GM18870 (cell line): ENCODE measurements at regions not wholly inside any gene's neighbourhood (a gene's known extent, or its start where the extent isn't known, plus 50 kb on each side); places are given as distances from the start of the nearest gene placed in this dataset.
"Not testable (repeated sequence)": the region's sequence is repeated elsewhere in the genome, so short reads cannot be mapped to it uniquely, and the experiment has no call there.

ENCODE experiments used
- ATAC-seq: cut with Tn5 transposase; IDR thresholded peaks from one replicate; pipeline ENCODE4 v1.9.1; 2021; ENCODE audit warnings: moderate library complexity; ENCODE audit not compliant: unreplicated experiment

DNA sequence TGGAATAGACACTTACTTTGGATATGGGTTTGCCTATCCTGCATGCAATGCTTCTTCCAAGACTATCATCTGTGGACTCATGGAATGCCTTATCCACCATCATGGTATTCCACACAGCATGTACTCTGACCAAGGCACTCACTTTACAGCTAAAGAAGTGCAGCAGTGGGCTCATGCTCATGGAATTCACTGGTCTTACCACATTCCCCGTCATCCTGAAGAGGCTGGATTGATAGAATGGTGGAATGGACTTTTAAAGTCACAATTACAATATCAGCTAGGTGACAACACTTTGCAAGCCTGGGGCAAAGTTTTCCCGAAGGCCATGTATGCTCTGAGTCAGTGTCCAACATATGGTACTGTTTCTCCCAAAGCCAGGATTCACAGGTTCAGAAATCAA, 199.1 kb downstream of the GJA1 start:
- not testable (repeated sequence) for ATAC-seq

DNA sequence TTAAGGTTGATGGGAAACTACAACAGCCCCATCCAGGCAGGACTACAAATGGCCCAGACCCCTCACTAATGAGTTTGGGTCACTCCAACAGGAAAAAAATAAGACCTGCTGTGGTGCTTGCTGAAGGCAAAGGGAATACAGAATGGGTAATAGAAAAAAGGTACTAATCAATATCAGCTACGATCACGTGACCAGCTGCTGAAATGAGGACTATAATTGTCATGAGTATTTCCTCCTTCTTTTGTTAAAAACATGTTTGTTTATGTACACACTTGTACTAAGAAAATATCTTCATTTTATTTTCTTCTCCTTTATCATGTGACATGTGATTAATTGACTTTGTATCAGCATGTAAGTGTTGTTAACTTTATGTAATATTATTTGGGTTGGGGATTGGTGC, 199.9 kb downstream of the GJA1 start:
- ATAC-seq: no peak

DNA sequence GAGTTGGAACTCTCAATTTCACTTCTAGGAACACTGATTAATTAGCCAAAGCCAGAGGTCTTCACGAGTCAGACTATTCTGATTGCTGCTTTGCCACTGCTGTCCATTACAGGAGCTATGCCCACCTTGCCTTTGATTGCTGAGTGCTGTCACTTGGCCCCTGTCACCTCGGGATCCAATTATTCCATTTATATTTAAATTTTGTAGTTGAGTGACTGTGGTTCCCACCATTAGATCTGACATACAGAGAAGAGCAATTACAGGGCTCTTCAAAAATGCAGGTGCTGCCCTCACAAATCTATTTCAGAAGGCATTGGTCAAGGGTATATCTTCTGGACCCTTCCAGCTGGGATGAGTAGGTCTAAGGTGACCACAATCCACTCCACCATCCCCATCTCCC, 200.8 kb downstream of the GJA1 start:
- not testable (repeated sequence) for ATAC-seq

DNA sequence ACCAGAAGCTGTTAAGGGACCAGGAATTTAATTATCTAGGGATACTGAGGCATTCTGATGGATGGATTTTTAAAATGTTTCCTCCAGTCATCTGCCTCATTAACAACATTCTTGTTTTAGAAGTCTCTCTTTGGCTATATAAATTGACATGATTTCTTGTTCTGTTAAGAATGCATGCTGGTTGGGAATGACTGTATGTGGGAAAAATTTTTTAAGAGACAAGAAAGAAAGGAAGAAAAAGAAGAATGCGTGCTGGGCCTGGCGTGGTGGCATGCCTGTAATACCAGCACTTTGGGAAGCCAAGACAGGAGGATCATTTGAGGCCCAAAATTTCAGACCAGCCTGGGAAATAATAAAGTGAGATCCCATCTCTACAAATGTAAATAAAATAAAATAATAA, 203.6 kb downstream of the GJA1 start:
- ATAC-seq: no peak

DNA sequence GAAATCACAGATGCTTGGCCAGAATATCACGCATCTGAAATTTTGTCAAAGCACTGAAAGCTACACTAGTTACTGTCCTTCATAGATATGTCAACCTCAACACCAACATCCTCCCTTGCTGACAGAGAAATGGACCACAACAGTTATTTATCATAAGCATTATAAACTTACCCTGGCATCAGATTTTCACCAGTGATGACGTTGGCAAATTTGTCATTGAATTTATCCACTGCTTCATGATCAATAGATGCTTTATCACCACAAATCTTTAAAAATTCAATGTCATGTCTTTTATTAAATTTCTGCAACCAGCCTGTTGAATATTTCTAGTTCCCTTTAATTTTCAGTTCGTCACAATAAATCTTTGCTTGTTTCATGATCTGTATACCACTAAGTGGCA, 205.7 kb downstream of the GJA1 start:
- ATAC-seq: no peak

DNA sequence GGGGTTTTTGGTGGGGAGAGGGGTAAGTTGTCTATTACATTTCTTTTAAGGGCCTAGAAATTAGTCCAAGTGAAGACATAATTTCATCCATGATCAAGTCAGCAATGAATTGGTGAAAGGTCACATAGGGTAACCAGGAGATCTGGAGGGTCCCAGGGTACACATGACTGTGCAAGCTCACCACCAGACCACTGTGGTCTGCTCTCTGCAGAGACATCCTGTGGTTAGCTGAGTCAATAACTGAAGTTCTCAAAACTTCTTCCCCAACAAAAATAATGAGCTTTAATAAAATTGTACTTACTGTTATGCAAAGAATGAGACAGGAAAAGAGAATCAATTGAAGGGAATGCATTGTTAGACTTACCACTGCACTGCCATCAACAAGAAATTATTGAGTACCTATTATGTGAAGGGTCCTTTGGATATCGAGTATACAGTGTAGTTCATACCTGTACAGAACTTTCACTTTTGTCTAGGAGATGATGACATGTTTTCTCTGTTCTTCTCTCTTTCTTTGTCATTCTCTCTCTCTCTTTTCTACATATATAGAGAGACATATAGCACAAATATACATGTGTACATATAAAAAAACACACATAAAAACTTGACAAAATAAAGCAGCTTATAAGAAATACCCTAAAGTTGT, 209.8 kb downstream of the GJA1 start:
- no peak for ATAC-seq

DNA sequence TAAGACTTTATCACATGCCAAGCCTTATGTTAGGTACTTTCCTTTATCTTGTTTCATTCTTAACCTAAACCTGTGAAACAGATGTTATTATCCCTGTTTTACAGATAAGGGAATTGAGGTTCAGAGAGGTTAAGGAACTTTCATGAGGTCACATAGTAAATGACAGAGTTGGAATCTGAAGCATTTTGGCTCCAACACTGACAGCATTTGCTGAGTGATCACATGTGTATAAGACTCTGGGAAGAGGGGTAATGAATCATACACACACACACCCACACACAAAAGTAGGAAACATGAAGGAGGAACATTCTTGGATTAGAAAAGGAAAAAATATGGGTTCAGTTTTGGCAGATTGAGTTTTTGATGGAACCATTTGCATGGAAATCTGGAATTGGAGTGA, 212.5 kb downstream of the GJA1 start:
- no peak for ATAC-seq

DNA sequence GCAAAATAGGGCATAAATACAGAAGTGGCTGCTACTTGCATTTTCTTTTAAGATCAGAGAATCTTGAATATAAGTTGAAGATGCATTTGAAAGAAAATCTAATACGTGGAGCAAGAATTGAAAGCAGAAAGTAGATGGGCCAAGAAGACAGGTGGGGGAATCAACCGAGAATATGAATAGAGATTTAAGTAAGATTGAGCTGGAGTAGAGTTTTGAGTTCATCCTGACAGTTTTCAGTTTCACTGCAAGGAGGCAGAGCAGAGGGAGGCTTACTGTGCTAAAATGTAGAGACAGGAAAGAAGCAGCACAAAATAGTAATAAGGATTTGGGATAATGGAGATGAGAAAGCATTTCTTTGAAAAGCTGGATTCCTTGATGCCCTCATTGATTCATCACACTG, 214.5 kb downstream of the GJA1 start:
- ATAC-seq: no peak

DNA sequence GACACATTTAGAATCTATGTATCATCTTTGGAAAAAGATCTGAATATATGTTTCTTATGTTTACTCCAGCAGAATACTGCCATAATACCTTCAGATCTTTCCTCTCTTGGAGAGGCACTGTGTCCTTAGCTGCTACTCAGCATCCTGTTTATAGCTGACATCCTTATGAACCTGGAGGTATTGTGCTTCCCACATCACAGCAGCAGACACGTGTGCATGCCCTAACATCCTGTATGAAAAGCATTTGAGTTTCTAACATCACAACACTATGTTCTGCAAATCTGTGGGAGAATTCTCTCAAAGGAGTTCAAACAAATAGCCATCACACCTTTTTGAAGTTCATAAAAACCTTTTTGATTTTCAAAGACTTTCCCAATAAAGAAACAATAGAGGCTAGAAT, 216.0 kb downstream of the GJA1 start:
- ATAC-seq: no peak

DNA sequence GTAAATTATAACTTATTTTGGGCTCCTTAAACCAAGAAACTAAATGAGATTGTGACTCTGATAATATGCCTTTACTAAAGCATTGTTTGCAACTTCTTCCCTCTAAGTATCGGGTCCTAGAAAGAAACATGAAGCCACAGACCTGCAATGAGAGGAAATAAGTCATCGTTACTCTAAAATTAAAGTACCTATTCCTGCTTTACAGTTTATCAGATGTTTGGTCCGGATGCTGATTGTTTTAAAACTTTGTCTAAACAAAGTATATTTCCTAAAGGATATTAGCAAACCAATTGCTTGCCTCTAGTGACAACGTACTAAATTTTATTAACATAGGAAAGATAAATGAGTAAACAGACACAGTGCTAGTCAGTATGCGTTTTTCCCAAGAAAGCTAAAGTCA, 216.8 kb downstream of the GJA1 start:
- no peak for ATAC-seq

DNA sequence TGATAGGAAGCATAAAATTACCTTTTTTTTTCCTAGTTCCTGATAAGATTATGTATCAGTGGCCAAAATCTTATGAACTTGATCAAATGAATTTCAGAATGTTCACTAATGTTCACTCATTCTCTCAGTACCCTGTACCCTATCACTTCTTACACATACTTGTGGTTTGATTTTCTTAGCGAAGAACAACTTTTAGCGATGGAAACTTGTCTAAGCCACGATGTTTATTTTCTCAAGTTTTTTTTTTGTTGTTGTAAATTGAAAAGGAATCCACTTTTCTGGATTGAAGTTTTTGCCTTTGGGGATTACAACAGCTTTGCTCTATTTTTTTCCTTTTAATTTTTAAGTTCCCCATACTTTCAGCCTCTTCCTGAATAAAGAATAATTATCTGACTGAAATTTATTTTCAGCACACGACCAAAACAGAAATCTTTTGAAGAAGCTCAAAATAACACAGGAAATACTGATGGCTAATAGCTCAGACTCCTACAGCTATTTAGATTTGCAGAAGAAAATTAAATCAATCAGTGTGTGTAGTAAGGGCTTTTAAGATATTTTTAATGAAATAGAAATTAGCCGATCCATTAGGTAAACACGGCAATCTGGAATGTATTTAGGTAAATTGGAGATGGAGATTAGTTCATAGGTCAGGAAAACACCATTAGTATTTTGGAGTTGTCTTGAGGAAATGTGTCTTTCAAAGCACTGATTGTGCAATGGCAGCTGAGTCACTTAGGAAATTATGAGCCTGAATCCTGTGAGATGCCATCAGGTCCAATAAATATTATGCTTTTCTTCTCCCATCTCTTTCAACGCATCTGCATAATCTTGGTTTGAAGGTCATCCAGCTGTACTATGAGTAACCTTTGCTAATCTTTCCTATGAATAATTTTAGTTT, 217.5 kb downstream of the GJA1 start:
- no peak for ATAC-seq

DNA sequence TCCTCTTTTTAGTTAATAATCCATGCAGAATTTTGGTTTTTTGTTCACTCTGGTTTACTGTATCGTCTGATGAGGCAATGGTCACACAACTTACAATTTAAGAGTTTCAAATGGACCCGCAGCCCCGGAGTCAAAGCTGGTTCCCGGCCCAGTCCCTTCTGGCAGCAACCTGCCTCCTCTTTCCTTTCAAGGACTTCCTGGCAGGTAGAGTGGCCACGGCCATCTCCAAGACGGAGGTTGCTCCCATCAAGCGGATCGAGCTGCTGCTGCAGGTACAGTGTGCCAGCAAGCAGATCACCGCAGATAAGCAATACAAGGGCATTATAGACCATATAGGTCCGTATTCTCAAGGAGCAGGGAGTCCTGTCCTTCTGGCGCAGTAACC, 218.2 kb downstream of the GJA1 start:
- no peak for ATAC-seq

DNA sequence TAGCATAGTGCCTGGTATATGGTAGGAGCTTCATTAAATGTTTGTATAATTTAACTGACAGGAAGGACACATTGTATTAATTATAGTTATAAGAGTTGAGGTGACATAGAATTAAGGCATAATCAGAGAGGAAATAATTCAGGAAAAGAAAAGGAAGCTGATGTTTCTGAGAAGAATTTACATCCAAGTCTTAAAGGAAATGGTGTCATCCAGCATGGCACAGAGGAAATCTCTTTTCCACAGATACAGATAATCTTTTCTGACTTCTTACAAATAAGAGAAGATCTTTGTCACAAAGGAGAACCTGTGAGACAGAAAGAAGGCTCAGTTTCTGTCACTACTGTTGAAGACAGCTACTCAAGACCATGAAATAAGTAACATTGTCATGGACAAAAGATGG, 222.5 kb downstream of the GJA1 start:
- no peak for ATAC-seq

DNA sequence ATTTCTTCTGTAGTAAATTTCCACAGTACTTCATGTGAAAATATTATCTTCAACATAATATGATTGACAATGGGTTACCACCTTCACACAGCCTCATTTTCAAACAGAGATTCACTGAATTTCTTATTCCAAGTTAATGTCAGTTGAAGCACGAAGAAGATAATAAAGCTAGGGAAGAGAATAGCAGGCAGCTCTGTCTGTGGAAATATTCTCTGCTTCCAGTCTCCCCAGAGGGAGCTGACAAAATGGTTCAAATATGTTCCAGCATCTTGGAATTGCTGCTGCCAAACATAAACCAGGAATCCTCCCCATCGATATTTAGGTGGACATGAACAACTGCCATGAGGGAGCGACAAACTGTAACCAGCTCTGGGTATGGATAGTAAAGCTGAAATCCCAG, 224.8 kb downstream of the GJA1 start:
- no peak for ATAC-seq

DNA sequence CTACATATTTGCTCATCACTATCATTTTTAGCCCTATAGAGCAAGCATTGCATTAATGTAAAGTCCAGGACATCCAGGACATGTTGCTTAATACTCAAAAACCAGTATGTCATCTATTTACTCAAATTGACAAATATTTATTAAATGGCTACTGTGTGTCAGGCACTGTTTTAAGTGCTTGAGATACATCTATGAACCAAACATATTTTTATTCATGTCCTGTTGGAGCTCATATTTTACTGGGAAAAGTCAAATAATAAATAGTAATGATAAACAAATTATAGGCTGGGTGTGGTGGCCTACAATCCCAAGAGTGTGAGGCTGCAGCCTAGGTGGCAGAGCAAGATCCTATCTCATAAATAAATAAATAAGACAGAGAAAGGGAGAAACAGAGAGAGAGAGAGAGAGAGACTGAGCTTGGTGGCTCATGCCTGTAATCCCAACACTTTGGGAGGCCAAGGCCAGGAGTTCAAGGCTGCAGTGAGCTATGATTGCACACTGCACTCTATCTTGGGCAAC, 227.9 kb downstream of the GJA1 start:
- ATAC-seq: no peak

DNA sequence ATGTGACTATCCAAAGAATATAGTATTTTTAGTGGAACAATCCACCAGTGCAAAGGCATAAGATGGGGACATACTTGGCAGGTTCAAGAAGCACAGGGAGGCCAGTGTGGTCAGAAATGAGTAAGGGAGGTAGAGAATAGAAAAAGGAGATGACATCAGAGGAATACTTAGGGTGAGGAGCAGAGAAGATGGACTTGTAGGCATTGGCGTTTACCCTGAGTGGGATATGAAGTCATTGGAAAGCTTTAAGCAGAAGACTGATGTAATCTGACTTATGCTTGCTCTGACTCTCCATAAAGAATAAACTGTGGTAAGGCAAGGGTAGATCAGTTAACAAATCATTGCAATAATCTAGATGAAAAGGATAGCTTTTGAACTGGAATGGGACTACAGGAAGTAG, 228.7 kb downstream of the GJA1 start:
- ATAC-seq: no peak

DNA sequence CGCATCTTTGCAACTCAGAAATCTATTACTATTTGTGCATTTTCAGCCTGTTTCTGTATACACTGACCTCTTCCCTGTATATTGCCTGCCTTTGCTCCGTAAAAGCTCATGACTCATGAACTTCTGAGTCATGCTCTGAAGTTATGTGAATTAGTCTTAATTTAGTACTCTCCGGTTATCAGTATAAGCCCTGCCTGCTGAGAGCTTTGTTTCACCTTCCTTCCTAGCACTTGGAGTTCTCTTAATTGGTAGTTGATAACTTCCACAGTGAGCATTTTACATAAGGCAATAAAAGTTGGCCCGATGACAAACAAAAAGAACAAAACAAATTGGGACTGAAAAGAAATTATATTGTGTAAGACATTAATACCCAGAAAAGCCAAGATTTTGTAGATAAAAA, 231.4 kb downstream of the GJA1 start:
- no peak for ATAC-seq

DNA sequence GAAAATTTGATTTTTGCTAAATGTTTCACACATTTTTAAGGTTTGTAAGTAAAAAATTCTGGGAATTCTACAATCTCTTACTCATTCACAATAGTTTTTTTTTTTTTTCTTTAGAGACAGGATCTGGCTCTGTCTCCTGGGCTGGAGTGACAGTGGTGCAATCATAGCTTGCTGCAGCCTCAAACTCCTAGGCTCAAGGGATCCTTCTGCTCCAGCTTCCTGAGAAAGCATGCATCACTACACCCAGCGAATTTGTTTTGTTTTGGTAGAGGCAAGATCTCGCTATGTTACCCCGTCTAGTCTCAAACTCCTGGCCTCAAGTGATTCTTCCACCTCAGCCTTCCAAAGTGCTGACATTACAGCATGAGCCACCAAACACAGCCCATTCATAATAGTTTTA, 232.8 kb downstream of the GJA1 start:
- ATAC-seq: no peak

DNA sequence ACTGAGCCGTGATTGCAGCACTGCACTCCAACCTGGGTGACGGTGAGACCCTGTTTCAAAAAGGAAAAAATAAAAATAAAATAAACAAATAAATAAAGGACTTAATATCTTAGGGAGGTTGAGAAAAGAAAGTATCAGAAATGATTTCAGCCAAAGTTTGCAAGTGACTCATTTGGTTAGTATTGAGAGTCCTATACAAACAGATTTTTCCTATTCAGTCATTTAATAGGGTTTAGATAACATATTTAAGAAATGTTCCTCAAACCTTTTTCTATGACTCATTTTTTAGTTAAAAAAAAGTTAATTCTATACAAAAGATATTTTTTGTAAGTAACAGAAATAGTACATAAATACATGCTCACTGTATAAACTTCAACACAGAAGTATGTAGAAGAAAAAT, 235.1 kb downstream of the GJA1 start:
- ATAC-seq: no peak

DNA sequence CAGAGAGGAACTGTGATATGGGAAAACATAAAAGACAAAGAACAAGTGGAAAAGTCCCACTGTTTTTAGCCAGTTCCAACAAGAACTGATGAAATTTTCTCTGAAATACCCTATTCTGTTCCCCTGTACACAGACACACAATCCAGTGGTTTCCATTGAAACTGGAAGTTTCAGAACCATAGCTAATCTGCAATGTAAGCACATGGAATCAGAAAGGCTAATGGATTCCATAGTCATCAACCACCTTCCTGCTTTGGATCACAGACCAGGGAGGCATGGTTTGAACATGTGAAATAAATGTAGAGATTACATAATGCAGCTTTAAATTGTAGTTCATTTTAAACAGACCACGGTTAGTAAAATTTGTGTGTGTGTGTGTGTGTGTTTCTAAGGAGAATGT, 242.1 kb downstream of the GJA1 start:
- no peak for ATAC-seq

DNA sequence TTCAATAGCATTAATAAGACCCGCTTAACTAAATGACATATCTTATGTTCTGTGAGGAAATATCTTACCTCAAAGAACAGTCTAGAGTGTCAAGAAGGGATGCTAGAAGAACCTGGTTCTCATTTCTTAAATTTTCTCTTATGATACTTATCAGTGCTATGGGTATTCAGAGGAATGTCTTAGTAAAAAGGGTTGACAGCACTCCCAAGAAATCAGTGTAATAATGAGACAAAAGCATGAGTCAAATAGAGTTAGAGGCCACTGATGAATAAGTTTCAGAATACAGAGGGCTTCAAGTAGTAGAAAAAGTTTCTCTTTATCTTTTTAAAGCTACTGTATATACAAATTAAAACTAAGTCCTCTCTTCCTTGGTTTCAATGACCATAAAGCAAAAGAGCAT, 242.8 kb downstream of the GJA1 start:
- no peak for ATAC-seq

DNA sequence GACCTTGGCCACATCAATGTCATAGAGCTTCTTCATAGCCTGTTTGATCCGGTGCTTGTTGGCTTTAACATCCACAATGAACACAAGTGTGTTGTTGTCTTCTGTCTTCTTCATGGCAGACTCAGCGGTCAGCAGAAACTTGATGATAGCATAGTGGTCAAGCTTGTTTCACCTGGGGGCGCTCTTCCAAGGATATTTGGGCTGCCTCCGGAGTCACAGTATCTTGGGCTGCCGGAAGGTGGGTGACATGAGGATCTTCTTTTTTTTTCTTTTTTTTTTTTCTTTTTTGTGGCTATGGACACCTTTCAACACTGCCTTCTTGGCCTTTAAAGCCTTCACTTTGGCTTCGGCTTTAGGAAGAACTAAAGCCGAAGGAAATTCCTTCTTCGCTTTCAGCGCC, 244.6 kb downstream of the GJA1 start:
- ATAC-seq: no peak
